Left hindlimb (tissue), 1 donor: ENCODE measurements at regions not wholly inside any gene's neighbourhood (a gene's known extent, or its start where the extent isn't known, plus 50 kb on each side); places are given as distances from the start of the nearest gene placed in this dataset.
A peak's percentile ranks its signal among the peaks of the same experiment; 100 is the strongest.

Experiments used
- DNase-seq: peaks from one replicate; pipeline ENCODE4 v3.0.0-alpha.2; 2018

GRCh38 chr21:19878133-19878532 is 1120.1 kb upstream of the NCAM2 start:
- DNase-seq: no peak

- no peak for DNase-seq
Observed at GRCh38 chr21:19899645-19900044, 1098.6 kb upstream of the NCAM2 start.

GRCh38 chr21:19900149-19900548 is 1098.1 kb upstream of the NCAM2 start:
- DNase-seq: no peak

- DNase-seq: no peak
Observed at GRCh38 chr21:19908390-19908789, 1089.8 kb upstream of the NCAM2 start.

GRCh38 chr21:19914028-19914427 is 1084.2 kb upstream of the NCAM2 start:
- no peak for DNase-seq

GRCh38 chr21:19921211-19921610 is 1077.0 kb upstream of the NCAM2 start:
- DNase-seq: no peak

- no peak for DNase-seq
Observed at GRCh38 chr21:19922122-19922521, 1076.1 kb upstream of the NCAM2 start.

GRCh38 chr21:19935467-19935866 is 1062.7 kb upstream of the NCAM2 start:
- DNase-seq: no peak

- DNase-seq: no peak
Observed at GRCh38 chr21:19937619-19938018, 1060.6 kb upstream of the NCAM2 start.

GRCh38 chr21:19941626-19942025 is 1056.6 kb upstream of the NCAM2 start:
- no peak for DNase-seq

GRCh38 chr21:19950347-19950746 is 1047.9 kb upstream of the NCAM2 start:
- DNase-seq: no peak

- DNase-seq: no peak
Observed at GRCh38 chr21:19969156-19969555, 1029.1 kb upstream of the NCAM2 start.

- DNase-seq: no peak
Observed at GRCh38 chr21:19981938-19982337, 1016.3 kb upstream of the NCAM2 start.

GRCh38 chr21:19986396-19986795 is 1011.8 kb upstream of the NCAM2 start:
- DNase-seq: no peak

GRCh38 chr21:19987671-19988070 is 1010.5 kb upstream of the NCAM2 start:
- DNase-seq: no peak

- DNase-seq: no peak
Observed at GRCh38 chr21:19992540-19992939, 1005.7 kb upstream of the NCAM2 start.

- DNase-seq: no peak
Observed at GRCh38 chr21:19993268-19993667, 1004.9 kb upstream of the NCAM2 start.

- DNase-seq: no peak
Observed at GRCh38 chr21:19995253-19995652, 1003.0 kb upstream of the NCAM2 start.

- DNase-seq: no peak
Observed at GRCh38 chr21:19998453-19998852, 999.8 kb upstream of the NCAM2 start.

GRCh38 chr21:19999369-20000272 is 998.6 kb upstream of the NCAM2 start:
- DNase-seq: no peak

- peak; percentile 28 for DNase-seq
Observed at GRCh38 chr21:20004367-20004766, 993.8 kb upstream of the NCAM2 start.

GRCh38 chr21:20010691-20011200 is 987.5 kb upstream of the NCAM2 start:
- DNase-seq: peak; percentile 30

- no peak for DNase-seq
Observed at GRCh38 chr21:20013851-20014250, 984.4 kb upstream of the NCAM2 start.

- DNase-seq: no peak
Observed at GRCh38 chr21:20016435-20017005, 981.7 kb upstream of the NCAM2 start.
